Neural progenitor cell (in vitro differentiated cells): ENCODE measurements at regions not wholly inside any gene's neighbourhood (a gene's known extent, or its start where the extent isn't known, plus 50 kb on each side); places are given as distances from the start of the nearest gene placed in this dataset.

Experiments
- CTCF ChIP-seq: fragments of 200-600 bp; sonication (generic); IDR thresholded peaks from 2 replicates; pipeline ENCODE4 v1.5.1; 2017; ENCODE audit warnings: antibody characterized with exemption, mild to moderate bottlenecking
- EZH2 ChIP-seq: fragments of 200-600 bp; sonication (generic); IDR thresholded peaks from 2 replicates; pipeline ENCODE4 v1.6.1; 2017; ENCODE audit warnings: antibody characterized with exemption, mild to moderate bottlenecking, moderate library complexity
- EZH2phosphoT487 ChIP-seq: fragments of 200-600 bp; sonication (generic); IDR thresholded peaks from 2 replicates; pipeline ENCODE4 v1.6.1; 2017; ENCODE audit warnings: antibody characterized with exemption

DNA sequence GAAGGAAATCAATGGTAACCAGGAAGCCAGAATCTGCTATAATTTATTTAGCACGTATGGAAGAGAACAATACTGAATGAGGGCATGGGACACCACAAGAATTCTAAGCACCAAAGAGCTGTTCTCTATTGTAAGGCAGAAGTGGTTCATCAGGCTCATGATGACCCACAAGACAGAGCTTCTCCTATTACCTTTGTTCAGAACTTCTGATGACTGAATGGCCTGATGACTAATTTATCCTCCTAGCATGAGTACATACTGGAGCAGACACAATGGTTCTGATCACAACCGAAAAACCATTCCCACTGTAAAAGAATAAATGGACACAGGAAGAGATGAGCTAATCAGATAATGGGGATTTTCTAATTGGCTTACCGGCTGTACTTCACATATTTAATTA lies 329.8 kb upstream of the PDE4D start:
- TF ChIP-seq EZH2 (no peak), CTCF (no peak), EZH2phosphoT487 (no peak)
